ENCODE measurements at regions not wholly inside any gene's neighbourhood (a gene's known extent, or its start where the extent isn't known, plus 50 kb on each side); places are given as distances from the start of the nearest gene placed in this dataset.

DNA sequence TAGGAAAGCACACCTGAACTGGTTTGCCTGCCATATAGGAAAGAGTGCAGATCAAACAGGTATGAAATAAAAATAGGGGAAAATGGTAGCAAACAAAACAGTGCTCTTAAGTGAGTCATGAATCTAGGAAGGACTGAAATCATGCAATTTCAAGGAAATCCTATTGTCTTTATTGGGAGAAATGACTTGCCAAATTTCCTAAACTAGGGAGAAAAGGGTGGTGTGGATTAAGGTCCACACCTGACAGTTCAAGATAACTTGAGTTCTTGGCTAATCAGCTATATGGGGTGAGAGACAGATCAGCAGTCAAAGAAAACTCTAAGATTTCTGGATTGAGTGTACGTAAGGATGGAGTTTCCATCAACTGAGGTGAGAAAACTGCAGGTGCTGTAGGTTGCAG, 101.1 kb downstream of the PRKAB2 start:
- TF ChIP-seq, protein P1, sequence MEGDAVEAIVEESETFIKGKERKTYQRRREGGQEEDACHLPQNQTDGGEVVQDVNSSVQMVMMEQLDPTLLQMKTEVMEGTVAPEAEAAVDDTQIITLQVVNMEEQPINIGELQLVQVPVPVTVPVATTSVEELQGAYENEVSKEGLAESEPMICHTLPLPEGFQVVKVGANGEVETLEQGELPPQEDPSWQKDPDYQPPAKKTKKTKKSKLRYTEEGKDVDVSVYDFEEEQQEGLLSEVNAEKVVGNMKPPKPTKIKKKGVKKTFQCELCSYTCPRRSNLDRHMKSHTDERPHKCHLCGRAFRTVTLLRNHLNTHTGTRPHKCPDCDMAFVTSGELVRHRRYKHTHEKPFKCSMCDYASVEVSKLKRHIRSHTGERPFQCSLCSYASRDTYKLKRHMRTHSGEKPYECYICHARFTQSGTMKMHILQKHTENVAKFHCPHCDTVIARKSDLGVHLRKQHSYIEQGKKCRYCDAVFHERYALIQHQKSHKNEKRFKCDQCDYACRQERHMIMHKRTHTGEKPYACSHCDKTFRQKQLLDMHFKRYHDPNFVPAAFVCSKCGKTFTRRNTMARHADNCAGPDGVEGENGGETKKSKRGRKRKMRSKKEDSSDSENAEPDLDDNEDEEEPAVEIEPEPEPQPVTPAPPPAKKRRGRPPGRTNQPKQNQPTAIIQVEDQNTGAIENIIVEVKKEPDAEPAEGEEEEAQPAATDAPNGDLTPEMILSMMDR (IDR thresholded peaks at IDR 0.05; ENCODE audit: low read length): no peak
- no peak for TF ChIP-seq EZH2 (optimal IDR thresholded peaks at IDR 0.05; ENCODE audit: low read depth, low read length)
- TF ChIP-seq EZH2phosphoT487 (IDR thresholded peaks at IDR 0.05; ENCODE audit: low read length): no peak
